Left lobe of liver (tissue), 2 donors: ENCODE measurements at regions not wholly inside any gene's neighbourhood (a gene's known extent, or its start where the extent isn't known, plus 50 kb on each side); places are given as distances from the start of the nearest gene placed in this dataset.
A peak's percentile ranks its signal among the peaks of the same experiment; 100 is the strongest.
"Not testable (repeated sequence)": the region's sequence is repeated elsewhere in the genome, so short reads cannot be mapped to it uniquely, and the experiment has no call there.

Source experiments
- ATAC-seq: fragments of 200-7000 bp; cut with Tn5 transposase; one replicate; pipeline ENCODE4 v1.9.1; 2020; ENCODE audit warnings: mild to moderate bottlenecking, moderate library complexity
- DNase-seq: peaks from one replicate; pipeline ENCODE4 v3.0.0-alpha.2; 2020; ENCODE audit warnings: low spot score
- donor health status: DM: no; HTN: no; CAD: no; lungs with moderate emphysema.
- donor health status: DM: no; HTN: yes; CAD: no.

DNA sequence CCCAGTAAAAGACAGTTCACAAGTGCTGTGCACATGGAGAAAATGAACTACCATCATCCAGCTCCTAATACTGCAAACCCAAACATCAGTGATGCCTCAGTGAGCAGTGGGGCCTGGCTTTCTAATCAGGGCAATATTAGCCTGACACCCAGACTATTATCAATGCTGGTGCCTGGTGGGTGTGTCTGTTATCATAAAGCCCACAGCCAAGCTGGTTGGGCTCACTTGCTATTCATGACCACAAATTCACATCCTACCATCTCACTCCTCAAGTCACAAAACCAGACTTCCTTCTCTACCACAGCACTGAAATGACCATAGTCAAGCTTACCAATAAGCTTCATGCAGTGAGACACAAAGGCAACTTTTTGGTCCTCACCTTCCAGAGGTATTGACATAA is 180.8 kb upstream of the PLN start:
- no peak for ATAC-seq
- no peak for DNase-seq

DNA sequence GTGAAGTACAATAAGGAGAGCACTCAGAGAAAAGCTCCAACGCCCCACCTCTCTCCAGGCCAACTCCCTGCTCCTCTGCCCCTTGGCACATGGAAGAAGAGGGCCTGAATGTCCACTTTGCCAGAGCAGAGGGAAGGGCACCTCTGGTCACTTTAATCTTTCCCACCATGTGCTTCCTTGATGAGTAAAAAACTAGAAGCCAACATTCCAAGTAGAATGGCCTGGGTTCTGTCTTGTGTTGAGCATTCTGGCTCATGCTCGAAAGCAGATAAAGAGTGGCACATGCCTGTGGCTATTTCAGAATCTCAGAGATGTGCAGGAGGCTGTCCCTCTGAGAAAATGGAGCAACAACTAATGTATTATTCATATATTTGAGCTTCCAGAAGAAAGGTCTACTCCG is 177.4 kb upstream of the PLN start:
- no peak for DNase-seq
- ATAC-seq = no peak

DNA sequence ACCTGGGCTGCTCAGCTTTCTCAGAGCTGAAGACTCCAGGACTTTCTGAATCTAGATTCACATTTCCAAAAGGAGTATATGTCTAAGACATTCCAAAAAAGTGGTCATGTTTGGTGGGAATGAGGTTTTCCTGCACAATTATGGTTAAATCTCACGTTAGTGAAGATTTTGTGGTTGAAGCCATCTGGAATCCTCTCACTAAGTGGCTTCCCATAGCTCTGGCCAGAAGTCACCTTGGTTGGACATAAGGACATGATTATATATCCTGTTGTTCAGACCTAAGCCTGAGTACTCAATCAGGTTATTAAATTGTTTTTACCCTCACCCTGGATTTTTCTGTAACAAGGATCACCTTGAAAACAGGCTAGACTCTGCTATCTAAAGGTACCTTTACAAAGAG is 176.1 kb upstream of the PLN start:
- ATAC-seq (no peak), DNase-seq (no peak)

DNA sequence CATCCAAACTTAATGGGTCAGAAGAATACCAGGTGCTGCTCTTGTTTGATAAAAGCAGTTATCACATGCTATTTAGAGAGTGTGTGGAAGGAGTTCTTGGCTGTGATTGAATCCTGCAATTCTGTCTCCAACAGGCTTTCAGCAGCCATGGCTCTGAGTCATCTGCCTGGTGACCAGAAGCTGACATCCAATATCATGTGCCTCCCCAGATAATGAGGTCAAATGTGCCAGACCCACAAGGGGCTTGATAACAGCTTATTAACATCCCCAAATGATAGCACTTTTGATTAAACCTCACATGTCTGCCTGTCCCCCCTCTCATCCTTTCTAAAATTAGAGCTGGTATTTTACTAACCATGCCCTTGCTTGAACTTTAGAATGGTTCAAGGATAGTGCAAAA is 175.7 kb upstream of the PLN start:
- ATAC-seq (no peak), DNase-seq (no peak)

GRCh38 chr6:118377711-118378414 is 170.2 kb upstream of the PLN start:
- ATAC-seq (no peak), DNase-seq (no peak)

DNA sequence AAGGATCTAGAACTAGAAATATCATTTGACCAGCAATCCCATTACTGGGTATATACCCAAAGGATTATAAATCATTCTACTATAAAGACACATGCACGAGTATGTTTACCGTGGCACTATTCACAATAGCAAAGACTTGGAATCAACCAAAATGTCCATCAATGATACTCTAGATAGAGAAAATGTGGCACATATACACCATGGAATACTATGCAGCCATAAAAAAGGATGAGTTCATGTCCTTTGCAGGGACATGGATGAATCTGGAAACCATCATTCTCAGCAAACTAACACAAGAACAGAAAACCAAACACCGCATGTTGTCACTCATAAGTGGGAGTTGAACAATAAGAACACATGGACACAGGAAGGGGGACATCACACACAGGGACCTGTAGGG is 167.5 kb upstream of the PLN start:
- ATAC-seq, DNase-seq: not testable (repeated sequence)

DNA sequence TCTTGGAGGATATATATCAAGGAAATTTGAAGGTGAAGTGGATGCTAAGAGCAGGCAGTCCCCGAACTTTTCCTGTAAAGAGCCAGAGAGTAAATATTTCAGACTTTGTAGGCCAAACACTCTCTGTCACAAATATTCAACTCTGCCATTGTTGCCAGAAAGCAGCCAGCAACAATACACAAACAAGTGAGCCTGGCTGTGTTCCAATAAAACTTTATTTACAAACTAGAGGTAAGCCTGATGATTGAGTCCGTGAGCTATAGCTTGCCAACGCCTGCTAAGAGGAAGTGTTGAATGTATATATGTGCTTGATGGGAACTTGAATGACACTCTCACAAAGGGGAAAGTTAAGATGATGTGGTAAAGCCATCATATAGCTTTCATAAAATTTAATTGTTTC is 166.0 kb upstream of the PLN start:
- DNase-seq (no peak), ATAC-seq (no peak)

DNA sequence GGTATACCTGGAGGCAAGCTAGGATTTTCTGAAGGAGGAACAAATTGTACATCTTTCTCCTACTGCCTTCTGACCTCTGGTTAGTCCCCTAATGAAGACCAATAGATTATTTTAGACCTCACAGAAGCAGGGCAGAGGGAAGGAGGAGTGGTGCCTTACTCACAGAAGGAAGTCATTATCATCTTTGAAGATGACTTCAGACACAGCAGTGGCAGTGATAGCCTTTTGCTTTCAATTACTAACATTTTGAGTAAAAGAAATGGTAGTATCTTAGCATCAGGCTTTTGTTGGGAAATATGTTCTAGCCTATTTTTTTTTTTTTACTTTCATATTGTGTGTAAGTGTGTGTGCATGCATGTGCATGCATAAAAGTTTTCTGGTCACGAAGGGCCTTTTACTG is 164.2 kb upstream of the PLN start:
- ATAC-seq (no peak), DNase-seq (no peak)

DNA sequence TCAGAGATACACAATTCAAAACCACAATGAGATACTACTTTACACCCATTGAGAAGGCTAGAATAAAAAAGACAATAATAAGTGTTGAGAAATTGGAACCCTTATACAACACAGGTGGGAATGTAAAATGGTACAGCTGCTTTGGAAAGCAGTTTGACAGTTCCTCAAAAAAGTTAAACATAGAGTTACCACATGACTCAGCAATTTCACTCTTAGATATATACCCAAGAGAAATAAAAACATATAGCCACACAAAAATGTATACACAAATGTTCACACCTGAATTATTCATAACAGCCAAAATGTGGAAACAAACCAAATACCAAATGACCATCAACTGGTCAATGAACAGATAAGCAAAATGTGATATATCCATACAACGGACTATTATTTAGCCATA is 161.1 kb upstream of the PLN start:
- no peak for ATAC-seq
- DNase-seq = no peak

DNA sequence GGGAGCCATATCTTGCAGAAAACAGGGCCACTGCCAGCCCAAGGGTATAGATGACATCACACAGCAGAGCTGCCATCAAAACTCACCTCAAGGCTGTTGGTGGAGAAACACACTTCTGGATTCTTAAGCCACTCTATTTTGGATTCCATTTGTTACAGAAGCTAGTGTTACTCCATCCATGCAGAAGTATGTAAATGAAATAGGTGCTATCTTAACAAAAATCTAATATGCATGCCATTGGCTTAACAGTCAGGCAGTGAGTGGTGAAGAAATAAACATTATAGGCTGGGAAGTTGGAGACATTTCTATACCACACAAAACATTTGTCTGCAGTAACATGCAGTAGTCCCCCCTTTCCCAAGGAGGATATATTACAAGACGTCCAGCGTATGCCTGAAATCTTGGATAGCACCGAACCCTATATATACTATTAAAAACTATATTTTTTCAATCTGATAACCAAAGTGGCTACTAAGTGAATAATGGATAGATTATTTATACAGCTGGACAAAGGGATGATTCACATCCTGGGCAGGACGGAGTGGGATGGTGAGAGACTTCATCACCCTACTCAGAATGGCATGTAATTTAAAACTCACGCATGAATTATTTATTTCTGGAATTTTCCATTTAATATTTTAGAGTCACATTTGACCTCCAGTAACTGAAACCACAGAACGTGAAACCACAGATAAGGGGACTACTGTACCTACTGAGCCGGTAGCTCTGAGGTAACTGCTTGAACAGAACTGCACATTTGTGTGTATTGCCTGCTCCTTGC is 160.0 kb upstream of the PLN start:
- ATAC-seq (no peak), DNase-seq (no peak)

- DNase-seq (no peak), ATAC-seq (no peak)
Measured at GRCh38 chr6:118391086-118391485, 157.0 kb upstream of the PLN start.

DNA sequence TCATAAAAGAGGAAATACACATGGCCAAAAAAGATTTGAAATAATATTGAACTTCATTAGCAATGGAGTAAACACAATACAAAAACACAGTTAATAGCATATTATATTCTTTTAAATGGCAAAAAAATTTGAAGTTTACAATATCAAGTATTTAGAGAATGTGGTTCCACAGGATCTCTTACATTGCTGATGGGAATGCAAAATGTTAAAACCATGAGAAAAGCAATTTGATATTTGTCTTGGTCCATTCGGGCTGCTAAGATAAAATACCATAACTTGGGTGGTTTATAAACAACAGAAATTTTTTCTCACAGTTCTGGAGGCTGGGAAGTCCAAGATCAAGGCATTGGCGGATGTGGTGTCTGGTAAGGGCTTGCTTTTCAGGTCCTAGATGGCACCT is 154.0 kb upstream of the PLN start:
- ATAC-seq (no peak), DNase-seq (no peak)

GRCh38 chr6:118396969-118397368 is 151.1 kb upstream of the PLN start:
- no peak for ATAC-seq

GRCh38 chr6:118397671-118398465 is 150.2 kb upstream of the PLN start:
- ATAC-seq = no peak
- DNase-seq = no peak

More at GRCh38 chr6:118396969-118397368, 151.1 kb upstream of the PLN start:
- DNase-seq = no peak

GRCh38 chr6:118400098-118400497 is 148.0 kb upstream of the PLN start:
- ATAC-seq (peak; percentile 85), DNase-seq (no peak)

DNA sequence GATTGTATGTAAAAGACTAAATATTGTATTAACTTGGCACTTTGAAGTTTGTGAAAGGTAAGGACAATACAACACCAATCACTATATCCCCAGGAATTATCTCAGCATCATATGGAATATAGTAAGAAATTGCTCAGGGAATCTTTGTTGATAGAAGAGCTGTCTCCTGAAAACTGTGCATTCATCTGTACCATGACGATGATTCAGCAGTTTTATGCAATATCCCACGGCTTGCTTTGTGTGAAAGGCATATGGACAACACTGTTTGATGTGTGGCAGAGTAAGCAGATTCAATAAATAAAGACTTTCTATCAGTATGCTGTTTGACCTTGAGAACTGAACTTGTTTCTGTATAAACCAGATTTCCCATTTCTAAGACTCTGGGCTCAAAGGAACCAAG is 147.5 kb upstream of the PLN start:
- ATAC-seq (no peak), DNase-seq (no peak)

DNA sequence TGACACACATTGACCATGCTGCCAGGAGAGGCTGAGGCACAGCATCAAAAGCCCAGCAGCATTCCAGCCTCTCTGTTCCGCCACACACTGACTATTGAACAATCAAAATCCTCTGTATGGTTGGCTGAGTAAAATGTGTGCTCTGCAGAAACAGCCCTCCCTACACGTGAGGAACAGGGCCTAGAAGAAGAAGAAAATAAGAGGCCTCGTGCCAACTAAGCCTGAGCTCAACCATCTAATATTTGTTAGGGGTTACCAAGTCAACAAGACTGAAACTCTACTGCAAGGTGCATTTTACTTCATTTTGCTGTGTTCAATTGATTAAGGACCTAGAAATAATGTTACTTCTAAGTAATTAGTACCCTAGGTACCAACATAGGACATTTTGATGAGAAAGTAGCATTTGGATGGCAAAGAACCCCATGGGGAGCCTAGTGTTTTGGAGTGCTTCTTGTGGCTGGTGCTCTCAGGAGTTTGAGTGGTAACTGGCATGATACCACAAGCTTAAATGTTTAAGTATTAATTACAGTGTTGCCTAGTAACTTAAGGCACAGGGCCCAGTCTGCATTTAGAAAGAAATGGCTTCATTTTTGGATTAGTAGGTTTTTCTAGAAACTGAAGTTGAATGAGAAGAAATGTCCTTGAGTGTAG is 146.6 kb upstream of the PLN start:
- no peak for ATAC-seq
- no peak for DNase-seq

GRCh38 chr6:118403036-118403435 is 145.1 kb upstream of the PLN start:
- DNase-seq (no peak), ATAC-seq (no peak)

- ATAC-seq = no peak
Measured at GRCh38 chr6:118408863-118409262, 139.2 kb upstream of the PLN start.

GRCh38 chr6:118410001-118410400 is 138.1 kb upstream of the PLN start:
- ATAC-seq = no peak
- no peak for DNase-seq

More at GRCh38 chr6:118408863-118409262, 139.2 kb upstream of the PLN start:
- no peak for DNase-seq
